ENCODE measurements at regions not wholly inside any gene's neighbourhood (a gene's known extent, or its start where the extent isn't known, plus 50 kb on each side); places are given as distances from the start of the nearest gene placed in this dataset.
A peak's percentile ranks its signal among the peaks of the same experiment; 100 is the strongest.

GRCh38 chr4:155497306-155497705 is 120.5 kb upstream of the MAP9 start:
- H3K4me3 ChIP-seq (replicated peaks in 1 of 2; ENCODE audit: low read depth in 2 of 2, low read length in 2 of 2) = no peak overlapping the region
- DNase-seq (ENCODE audit: low read depth in 2 of 2) = no peak
- TF ChIP-seq CTCF (IDR thresholded peaks at IDR 0.05; ENCODE audit: low read depth, low read length) = peak; percentile 8

GRCh38 chr4:155496294-155496626 is 119.5 kb upstream of the MAP9 start:
- H3K4me3 ChIP-seq (replicated peaks in 1 of 2; ENCODE audit: low read depth in 2 of 2, low read length in 2 of 2) = no peak overlapping the region
- no peak for DNase-seq (ENCODE audit: low read depth in 2 of 2)
- no peak for TF ChIP-seq CTCF (IDR thresholded peaks at IDR 0.05; ENCODE audit: low read depth, low read length)

GRCh38 chr4:155495572-155496293 is 119.0 kb upstream of the MAP9 start:
- no peak for TF ChIP-seq CTCF (IDR thresholded peaks at IDR 0.05; ENCODE audit: low read depth, low read length)
- peak in 1 of 2 donors; percentile 8 for DNase-seq (ENCODE audit: low read depth in 2 of 2)
- no peak overlapping the region for H3K4me3 ChIP-seq (replicated peaks in 1 of 2; ENCODE audit: low read depth in 2 of 2, low read length in 2 of 2)

- no peak for TF ChIP-seq CTCF (IDR thresholded peaks at IDR 0.05; ENCODE audit: low read depth, low read length)
- no peak overlapping the region for H3K4me3 ChIP-seq (replicated peaks in 1 of 2; ENCODE audit: low read depth in 2 of 2, low read length in 2 of 2)
- DNase-seq (ENCODE audit: low read depth in 2 of 2) = no peak
Observed at GRCh38 chr4:155494037-155494718, 117.4 kb upstream of the MAP9 start.

- no peak overlapping the region for H3K4me3 ChIP-seq (replicated peaks in 1 of 2; ENCODE audit: low read depth in 2 of 2, low read length in 2 of 2)
- peak in 1 of 2 donors; percentile 16 for DNase-seq (ENCODE audit: low read depth in 2 of 2)
- TF ChIP-seq CTCF (IDR thresholded peaks at IDR 0.05; ENCODE audit: low read depth, low read length) = no peak
Observed at GRCh38 chr4:155491336-155492120, 114.8 kb upstream of the MAP9 start.

GRCh38 chr4:155489271-155489670 is 112.5 kb upstream of the MAP9 start:
- TF ChIP-seq CTCF (IDR thresholded peaks at IDR 0.05; ENCODE audit: low read depth, low read length) = no peak
- DNase-seq (ENCODE audit: low read depth in 2 of 2) = no peak

More at GRCh38 chr4:155489271-155489670, 112.5 kb upstream of the MAP9 start:
- H3K4me3 ChIP-seq (replicated peaks in 1 of 2; ENCODE audit: low read depth in 2 of 2, low read length in 2 of 2) = no peak overlapping the region
